Ovary (tissue), 7 donors: ENCODE measurements at regions not wholly inside any gene's neighbourhood (a gene's known extent, or its start where the extent isn't known, plus 50 kb on each side); places are given as distances from the start of the nearest gene placed in this dataset.

Experiments
- DNase-seq, 5 donors: peaks; one replicate each; pipeline ENCODE4 v3.0.0-alpha.2; 2019 to 2020
- H3K27ac ChIP-seq, 2 donors: fragments of 200-600 bp; one replicate each; pipeline versions ENCODE4 v1.5.1 to v1.8.0; 2019 to 2022
- H3K27me3 ChIP-seq: fragments of 200-600 bp; one replicate; pipeline ENCODE4 v1.8.0; 2022
- H3K36me3 ChIP-seq: fragments of 200-600 bp; sonication (generic); one replicate; pipeline ENCODE4 v1.5.1; 2019
- H3K4me1 ChIP-seq: one replicate; pipeline ENCODE4 v1.8.1; 2013; ENCODE audit warnings: mild to moderate bottlenecking, moderate library complexity; ENCODE audit not compliant: insufficient read depth
- H3K4me3 ChIP-seq: fragments of 200-600 bp; sonication (generic); one replicate; pipeline ENCODE4 v1.5.1; 2017
- H3K9me3 ChIP-seq, 2 donors: fragments of 200-600 bp in 1 of 2; sonication (generic) in 1 of 2; one replicate each; pipeline versions ENCODE4 v1.5.1 to v1.8.1; 2013 to 2019; ENCODE audit warnings: mild to moderate bottlenecking in 1 of 2, moderate library complexity in 1 of 2
- CTCF ChIP-seq, 3 donors: fragments of 450-650 bp in 2 of 3; fragments of 200-600 bp in 1 of 3; IDR thresholded peaks; one replicate each; pipeline versions ENCODE4 v1.5.1 to v1.8.0; 2016 to 2022; ENCODE audit warnings: antibody characterized with exemption in 3 of 3, mild to moderate bottlenecking in 1 of 3
- EP300 ChIP-seq: sonication (generic); formaldehyde crosslinking; IDR thresholded peaks from one replicate; pipeline ENCODE4 v1.6.1; 2017; ENCODE audit warnings: antibody characterized with exemption
- POLR2A ChIP-seq: fragments of 450-650 bp; IDR thresholded peaks from one replicate; pipeline ENCODE4 v1.6.1; 2017; ENCODE audit warnings: antibody characterized with exemption, mild to moderate bottlenecking, moderate library complexity
- WGBS, 3 donors: extraction: QIAGEN DNeasy Blood & Tissue Kit in 1 of 3; methylation state at CpG; one replicate each; pipeline versions ENCODE4 v1.1.5 to v1.1.7; 2013 to 2017; 5-methylcytosine and 5-hydroxymethylcytosine counted together
- intact Hi-C, 4 donors: fragments of 100-400 bp; cut with DNase I; formaldehyde crosslinking; loops; one replicate each; pipeline versions ENCODE4 v1.11.0 to v1.15.1; 2022 to 2023
- donor health status: DM: no; HTN: no; CAD: no; lungs with moderate emphysema.
- donor health status: DM: no; HTN: no; CAD: no.
- donor health status: Bipolar disorder and iron deficiency.
- donor health status: DM: no; HTN: no; CAD: no.
- donor health status: DM: yes; HTN: yes; CAD: no.

- intact Hi-C loops: no loop called here
- H3K4me1 ChIP-seq: no peaks in the 10 kb centered on the region
- H3K27me3 ChIP-seq: no peaks in the 10 kb centered on the region
- 78 to 79% (median 78%) methylated on average over 6 of the region's 6 CpGs for WGBS, 3 donors
- H3K27ac ChIP-seq: no peak overlapping the region
- no peaks in the 10 kb centered on the region for H3K36me3 ChIP-seq
- TF ChIP-seq EP300 (no peak), POLR2A (no peak), CTCF (IDR thresholded peaks at IDR 0.05) (no peak)
- DNase-seq: no peak
- H3K4me3 ChIP-seq: no peak overlapping the region
- H3K9me3 ChIP-seq: no peaks in the 10 kb centered on the region
Measured at GRCh38 chr4:138014590-138015288, 227.4 kb downstream of the SLC7A11 start.

GRCh38 chr4:138013625-138014024 is 228.5 kb downstream of the SLC7A11 start:
- H3K27me3 ChIP-seq: no peaks in the 10 kb centered on the region
- no peak for DNase-seq
- no peaks in the 10 kb centered on the region for H3K9me3 ChIP-seq
- no peak overlapping the region for H3K4me3 ChIP-seq
- H3K4me1 ChIP-seq: no peaks in the 10 kb centered on the region
- no peak for TF ChIP-seq POLR2A
- TF ChIP-seq EP300: no peak
- no peak for TF ChIP-seq CTCF (IDR thresholded peaks at IDR 0.05)
- no peak overlapping the region for H3K27ac ChIP-seq
- WGBS, 3 donors: 62 to 81% (median 63%) methylated on average over 3 of the region's 3 CpGs
- H3K36me3 ChIP-seq: no peaks in the 10 kb centered on the region
- intact Hi-C loops: no loop called here

GRCh38 chr4:138010639-138011038 is 231.5 kb downstream of the SLC7A11 start:
- no peak overlapping the region for H3K27ac ChIP-seq
- no peaks in the 10 kb centered on the region for H3K36me3 ChIP-seq
- TF ChIP-seq EP300: no peak
- no peak for TF ChIP-seq POLR2A
- TF ChIP-seq CTCF (IDR thresholded peaks at IDR 0.05): no peak
- intact Hi-C loops: no loop called here
- H3K4me1 ChIP-seq: no peaks in the 10 kb centered on the region
- no peak overlapping the region for H3K4me3 ChIP-seq
- DNase-seq: no peak
- H3K27me3 ChIP-seq: no peaks in the 10 kb centered on the region
- H3K9me3 ChIP-seq: no peaks in the 10 kb centered on the region

GRCh38 chr4:138007572-138007971 is 234.6 kb downstream of the SLC7A11 start:
- intact Hi-C loops: no loop called here
- no peaks in the 10 kb centered on the region for H3K27me3 ChIP-seq

More at GRCh38 chr4:138007572-138007971, 234.6 kb downstream of the SLC7A11 start:
- no peaks in the 10 kb centered on the region for H3K9me3 ChIP-seq
- H3K4me1 ChIP-seq: no peaks in the 10 kb centered on the region
- H3K27ac ChIP-seq: no peak overlapping the region
- no peak for DNase-seq
- no peak overlapping the region for H3K4me3 ChIP-seq
- no peaks in the 10 kb centered on the region for H3K36me3 ChIP-seq
- 71 to 81% (median 73%) methylated on average over 1 of the region's 1 CpG for WGBS, 3 donors
- TF ChIP-seq POLR2A (no peak), EP300 (no peak), CTCF (IDR thresholded peaks at IDR 0.05) (no peak)
